ENCODE measurements at regions not wholly inside any gene's neighbourhood (a gene's known extent, or its start where the extent isn't known, plus 50 kb on each side); places are given as distances from the start of the nearest gene placed in this dataset.

- TF ChIP-seq, protein P1, sequence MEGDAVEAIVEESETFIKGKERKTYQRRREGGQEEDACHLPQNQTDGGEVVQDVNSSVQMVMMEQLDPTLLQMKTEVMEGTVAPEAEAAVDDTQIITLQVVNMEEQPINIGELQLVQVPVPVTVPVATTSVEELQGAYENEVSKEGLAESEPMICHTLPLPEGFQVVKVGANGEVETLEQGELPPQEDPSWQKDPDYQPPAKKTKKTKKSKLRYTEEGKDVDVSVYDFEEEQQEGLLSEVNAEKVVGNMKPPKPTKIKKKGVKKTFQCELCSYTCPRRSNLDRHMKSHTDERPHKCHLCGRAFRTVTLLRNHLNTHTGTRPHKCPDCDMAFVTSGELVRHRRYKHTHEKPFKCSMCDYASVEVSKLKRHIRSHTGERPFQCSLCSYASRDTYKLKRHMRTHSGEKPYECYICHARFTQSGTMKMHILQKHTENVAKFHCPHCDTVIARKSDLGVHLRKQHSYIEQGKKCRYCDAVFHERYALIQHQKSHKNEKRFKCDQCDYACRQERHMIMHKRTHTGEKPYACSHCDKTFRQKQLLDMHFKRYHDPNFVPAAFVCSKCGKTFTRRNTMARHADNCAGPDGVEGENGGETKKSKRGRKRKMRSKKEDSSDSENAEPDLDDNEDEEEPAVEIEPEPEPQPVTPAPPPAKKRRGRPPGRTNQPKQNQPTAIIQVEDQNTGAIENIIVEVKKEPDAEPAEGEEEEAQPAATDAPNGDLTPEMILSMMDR (IDR thresholded peaks at IDR 0.05): no peak
- TF ChIP-seq EP300 (IDR thresholded peaks at IDR 0.05) (no peak), POLR2A (IDR thresholded peaks at IDR 0.05) (no peak), POLR2AphosphoS5 (IDR thresholded peaks at IDR 0.05) (no peak)
Observed at GRCh38 chr3:144332868-144333267, 361.2 kb downstream of the DIPK2A start.
